Forelimb muscle (tissue), 1 donor: ENCODE measurements at regions not wholly inside any gene's neighbourhood (a gene's known extent, or its start where the extent isn't known, plus 50 kb on each side); places are given as distances from the start of the nearest gene placed in this dataset.

ENCODE experiments used
- DNase-seq: peaks from one replicate; pipeline ENCODE4 v3.0.0-alpha.2; 2013; ENCODE audit warnings: low read depth

GRCh38 chr18:70461323-70462077, 172.7 kb downstream of the SOCS6 start:
- no peak for DNase-seq

GRCh38 chr18:70459731-70460130, 170.9 kb downstream of the SOCS6 start:
- no peak for DNase-seq

- no peak for DNase-seq
Observed at GRCh38 chr18:70459251-70459650, 170.4 kb downstream of the SOCS6 start.

GRCh38 chr18:70457788-70458187, 168.9 kb downstream of the SOCS6 start:
- DNase-seq = no peak

- DNase-seq = no peak
Observed at GRCh38 chr18:70457223-70457622, 168.4 kb downstream of the SOCS6 start.

- no peak for DNase-seq
Observed at GRCh38 chr18:70456376-70456775, 167.5 kb downstream of the SOCS6 start.

GRCh38 chr18:70455731-70456130, 166.9 kb downstream of the SOCS6 start:
- no peak for DNase-seq

GRCh38 chr18:70454704-70455322, 166.0 kb downstream of the SOCS6 start:
- no peak for DNase-seq

- DNase-seq = no peak
Observed at GRCh38 chr18:70453058-70453775, 164.4 kb downstream of the SOCS6 start.

GRCh38 chr18:70452501-70452900, 163.7 kb downstream of the SOCS6 start:
- DNase-seq = no peak

GRCh38 chr18:70450426-70451253, 161.8 kb downstream of the SOCS6 start:
- no peak for DNase-seq

- DNase-seq = no peak
Observed at GRCh38 chr18:70448588-70448987, 159.7 kb downstream of the SOCS6 start.

GRCh38 chr18:70446063-70446462, 157.2 kb downstream of the SOCS6 start:
- no peak for DNase-seq

- DNase-seq = no peak
Observed at GRCh38 chr18:70442933-70443332, 154.1 kb downstream of the SOCS6 start.

GRCh38 chr18:70432804-70433400, 144.1 kb downstream of the SOCS6 start:
- no peak for DNase-seq

GRCh38 chr18:70431203-70431624, 142.4 kb downstream of the SOCS6 start:
- DNase-seq = no peak

- DNase-seq = no peak
Observed at GRCh38 chr18:70430501-70431173, 141.8 kb downstream of the SOCS6 start.

- DNase-seq = no peak
Observed at GRCh38 chr18:70429847-70430500, 141.1 kb downstream of the SOCS6 start.

- no peak for DNase-seq
Observed at GRCh38 chr18:70428439-70428838, 139.6 kb downstream of the SOCS6 start.

GRCh38 chr18:70426818-70427217, 138.0 kb downstream of the SOCS6 start:
- no peak for DNase-seq
